ENCODE measurements at regions not wholly inside any gene's neighbourhood (a gene's known extent, or its start where the extent isn't known, plus 50 kb on each side); places are given as distances from the start of the nearest gene placed in this dataset.

DNA sequence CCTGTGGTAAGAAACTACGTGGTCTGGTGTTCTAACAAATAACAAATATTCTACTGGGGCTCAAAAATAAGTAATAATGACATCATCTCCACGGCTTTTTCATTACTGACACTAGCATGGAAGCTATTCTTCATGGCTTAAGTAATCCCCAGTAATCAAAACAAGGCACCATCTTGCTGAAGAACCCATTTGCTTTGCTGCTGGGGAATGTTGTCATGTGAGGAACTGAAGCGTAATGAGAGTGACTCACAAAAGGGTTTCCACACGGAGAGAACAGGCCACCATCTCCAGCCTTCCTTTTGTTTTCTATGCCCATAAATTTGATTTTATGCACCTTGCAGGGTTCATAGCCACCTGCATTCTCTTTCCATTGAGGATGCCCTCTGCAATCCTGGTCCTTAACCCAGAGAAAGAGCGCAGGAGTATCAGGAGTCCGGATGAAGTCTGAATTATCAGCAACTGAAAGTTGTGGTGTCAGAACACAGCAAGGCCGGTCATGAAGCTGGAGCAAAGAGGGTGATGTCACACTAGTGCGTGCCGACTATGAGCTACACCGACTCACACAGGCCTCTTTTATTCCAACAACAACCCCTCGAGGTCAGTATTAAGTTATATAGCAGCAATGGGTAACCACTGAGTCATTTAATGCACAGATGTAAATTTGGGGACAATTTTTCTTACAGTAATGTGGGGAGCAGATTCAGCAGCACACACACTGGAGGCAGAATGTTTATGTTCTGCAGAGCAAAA is 173.7 kb upstream of the SSTR4 start:
- H3K27me3 ChIP-seq (ENCODE audit: control insufficient read depth in 2 of 2, insufficient read depth in 2 of 2, low read length in 2 of 2): no peaks in the 10 kb centered on the region
- H3K27ac ChIP-seq (ENCODE audit: low read depth in 2 of 2, low read length in 2 of 2): no peak overlapping the region
- no peak overlapping the region for H3K4me3 ChIP-seq (ENCODE audit: low read length in 2 of 2)
- H3K9ac ChIP-seq (ENCODE audit: low read depth in 1 of 2, low read length in 2 of 2): no peak overlapping the region
- no peaks in the 10 kb centered on the region for H3K9me3 ChIP-seq (ENCODE audit: control insufficient read depth in 2 of 2, low read length in 2 of 2)
- no peaks in the 10 kb centered on the region for H3K4me1 ChIP-seq (ENCODE audit: control insufficient read depth in 2 of 2, insufficient read depth in 2 of 2, low read length in 2 of 2)
- H3K36me3 ChIP-seq (ENCODE audit: control insufficient read depth in 2 of 2, insufficient read depth in 2 of 2, low read length in 2 of 2): no peaks in the 10 kb centered on the region

GRCh38 chr20:22861990-22862389 is 173.1 kb upstream of the SSTR4 start:
- Histone ChIP-seq H3K36me3 (ENCODE audit: control insufficient read depth in 2 of 2, insufficient read depth in 2 of 2, low read length in 2 of 2) (no peaks in the 10 kb centered on the region), H3K4me1 (ENCODE audit: control insufficient read depth in 2 of 2, insufficient read depth in 2 of 2, low read length in 2 of 2) (no peaks in the 10 kb centered on the region), H3K9ac (ENCODE audit: low read depth in 1 of 2, low read length in 2 of 2) (no peak overlapping the region), H3K9me3 (ENCODE audit: control insufficient read depth in 2 of 2, low read length in 2 of 2) (no peaks in the 10 kb centered on the region), H3K27me3 (ENCODE audit: control insufficient read depth in 2 of 2, insufficient read depth in 2 of 2, low read length in 2 of 2) (no peaks in the 10 kb centered on the region), H3K27ac (ENCODE audit: low read depth in 2 of 2, low read length in 2 of 2) (no peak overlapping the region), H3K4me3 (ENCODE audit: low read length in 2 of 2) (no peak overlapping the region)

DNA sequence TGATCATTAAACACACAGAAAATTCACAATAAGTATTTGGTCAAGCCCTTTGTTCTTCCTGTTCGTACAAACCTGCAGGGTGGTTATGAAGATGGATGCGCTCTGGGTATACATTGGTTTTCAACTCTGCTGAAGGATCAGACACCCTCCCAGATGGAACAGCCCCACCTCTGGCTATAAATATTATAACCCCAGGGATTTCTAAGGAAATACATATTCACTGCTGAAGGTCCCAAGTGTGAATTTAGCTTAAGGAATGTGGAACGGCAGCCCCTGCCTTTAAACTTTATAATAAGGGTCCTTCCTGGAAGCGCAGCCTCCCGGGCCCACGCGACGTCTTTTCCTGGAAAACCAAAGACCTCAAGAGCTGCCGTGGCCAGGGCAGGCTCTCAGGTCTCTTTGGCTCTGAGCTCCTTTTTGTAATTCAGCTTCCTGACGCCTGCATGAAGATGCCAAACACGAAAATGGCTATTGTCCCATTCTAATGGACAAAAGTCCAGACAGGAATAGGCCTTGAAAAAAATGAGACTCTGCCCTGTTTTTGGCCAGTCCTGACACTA is 172.4 kb upstream of the SSTR4 start:
- Histone ChIP-seq H3K27me3 (ENCODE audit: control insufficient read depth in 2 of 2, insufficient read depth in 2 of 2, low read length in 2 of 2) (no peaks in the 10 kb centered on the region), H3K9ac (ENCODE audit: low read depth in 1 of 2, low read length in 2 of 2) (no peak overlapping the region), H3K4me1 (ENCODE audit: control insufficient read depth in 2 of 2, insufficient read depth in 2 of 2, low read length in 2 of 2) (no peaks in the 10 kb centered on the region), H3K27ac (ENCODE audit: low read depth in 2 of 2, low read length in 2 of 2) (no peak overlapping the region), H3K4me3 (ENCODE audit: low read length in 2 of 2) (no peak overlapping the region), H3K9me3 (ENCODE audit: control insufficient read depth in 2 of 2, low read length in 2 of 2) (no peaks in the 10 kb centered on the region), H3K36me3 (ENCODE audit: control insufficient read depth in 2 of 2, insufficient read depth in 2 of 2, low read length in 2 of 2) (no peaks in the 10 kb centered on the region)

- Histone ChIP-seq H3K27me3 (ENCODE audit: control insufficient read depth in 2 of 2, insufficient read depth in 2 of 2, low read length in 2 of 2) (no peaks in the 10 kb centered on the region), H3K9me3 (ENCODE audit: control insufficient read depth in 2 of 2, low read length in 2 of 2) (no peaks in the 10 kb centered on the region), H3K9ac (ENCODE audit: low read depth in 1 of 2, low read length in 2 of 2) (no peak overlapping the region), H3K4me1 (ENCODE audit: control insufficient read depth in 2 of 2, insufficient read depth in 2 of 2, low read length in 2 of 2) (no peaks in the 10 kb centered on the region), H3K36me3 (ENCODE audit: control insufficient read depth in 2 of 2, insufficient read depth in 2 of 2, low read length in 2 of 2) (no peaks in the 10 kb centered on the region), H3K4me3 (ENCODE audit: low read length in 2 of 2) (no peak overlapping the region), H3K27ac (ENCODE audit: low read depth in 2 of 2, low read length in 2 of 2) (no peak overlapping the region)
These were observed 171.3 kb upstream of the SSTR4 start for GRCh38 chr20:22863826-22864225.

DNA sequence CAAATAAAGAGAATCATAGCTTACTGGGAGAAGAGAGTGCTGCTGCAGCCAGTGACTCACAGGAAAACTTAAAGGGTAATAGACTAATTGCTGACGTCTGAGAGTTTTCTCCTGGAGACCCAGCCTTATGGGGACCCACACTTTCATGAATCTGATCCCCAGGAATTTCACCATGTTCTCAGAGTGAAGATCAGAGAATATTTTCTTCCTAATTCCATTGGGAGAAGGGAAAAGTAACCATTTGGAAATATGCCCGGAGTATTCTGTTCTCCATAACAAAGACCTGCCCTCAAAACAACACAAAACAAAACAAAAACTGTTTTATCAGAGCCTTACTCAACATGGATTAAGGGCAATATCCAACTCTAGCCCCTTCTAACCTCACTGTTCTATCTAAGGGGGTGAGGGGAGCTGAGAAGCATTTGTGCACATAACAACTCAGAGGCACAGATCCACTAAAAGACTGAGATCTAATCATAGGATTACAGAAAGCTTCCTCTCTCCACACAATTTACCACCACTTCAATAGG is 168.2 kb upstream of the SSTR4 start:
- Histone ChIP-seq H3K27ac (ENCODE audit: low read depth in 2 of 2, low read length in 2 of 2) (no peak overlapping the region), H3K9ac (ENCODE audit: low read depth in 1 of 2, low read length in 2 of 2) (no peak overlapping the region), H3K9me3 (ENCODE audit: control insufficient read depth in 2 of 2, low read length in 2 of 2) (no peaks in the 10 kb centered on the region), H3K36me3 (ENCODE audit: control insufficient read depth in 2 of 2, insufficient read depth in 2 of 2, low read length in 2 of 2) (no peaks in the 10 kb centered on the region), H3K27me3 (ENCODE audit: control insufficient read depth in 2 of 2, insufficient read depth in 2 of 2, low read length in 2 of 2) (no peaks in the 10 kb centered on the region), H3K4me1 (ENCODE audit: control insufficient read depth in 2 of 2, insufficient read depth in 2 of 2, low read length in 2 of 2) (no peaks in the 10 kb centered on the region), H3K4me3 (ENCODE audit: low read length in 2 of 2) (no peak overlapping the region)

GRCh38 chr20:22878166-22878565 is 156.9 kb upstream of the SSTR4 start:
- no peaks in the 10 kb centered on the region for H3K4me1 ChIP-seq (ENCODE audit: control insufficient read depth in 2 of 2, insufficient read depth in 2 of 2, low read length in 2 of 2)
- no peaks in the 10 kb centered on the region for H3K9me3 ChIP-seq (ENCODE audit: control insufficient read depth in 2 of 2, low read length in 2 of 2)
- no peaks in the 10 kb centered on the region for H3K36me3 ChIP-seq (ENCODE audit: control insufficient read depth in 2 of 2, insufficient read depth in 2 of 2, low read length in 2 of 2)
- H3K9ac ChIP-seq (ENCODE audit: low read depth in 1 of 2, low read length in 2 of 2): no peak overlapping the region
- no peak overlapping the region for H3K4me3 ChIP-seq (ENCODE audit: low read length in 2 of 2)
- H3K27me3 ChIP-seq (ENCODE audit: control insufficient read depth in 2 of 2, insufficient read depth in 2 of 2, low read length in 2 of 2): peaks cover 0 to 2% of the 10 kb centered on the region in 2 donors
- no peak overlapping the region for H3K27ac ChIP-seq (ENCODE audit: low read depth in 2 of 2, low read length in 2 of 2)

DNA sequence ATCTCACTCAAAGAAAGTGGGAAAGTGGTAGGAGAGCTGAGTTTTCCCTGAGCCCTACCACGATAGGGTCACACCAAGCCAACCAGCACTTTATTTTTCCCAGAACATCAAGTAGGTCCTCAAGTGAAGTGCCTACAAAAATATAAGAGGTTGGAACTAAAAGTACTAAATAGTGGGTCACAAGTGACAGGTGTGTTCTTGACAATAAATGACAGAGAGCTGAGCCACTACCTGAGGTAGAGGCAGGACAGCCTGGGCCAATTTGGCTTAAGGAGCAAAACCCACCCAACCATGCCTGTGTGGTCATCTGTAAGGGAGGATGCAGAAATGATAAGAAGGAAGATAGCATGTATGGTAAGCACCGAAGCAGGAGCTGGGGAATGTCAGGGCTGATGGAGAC is 154.8 kb upstream of the SSTR4 start:
- H3K27me3 ChIP-seq (ENCODE audit: control insufficient read depth in 2 of 2, insufficient read depth in 2 of 2, low read length in 2 of 2): peaks cover 0 to 2% of the 10 kb centered on the region in 2 donors
- no peak overlapping the region for H3K27ac ChIP-seq (ENCODE audit: low read depth in 2 of 2, low read length in 2 of 2)
- no peaks in the 10 kb centered on the region for H3K36me3 ChIP-seq (ENCODE audit: control insufficient read depth in 2 of 2, insufficient read depth in 2 of 2, low read length in 2 of 2)
- no peaks in the 10 kb centered on the region for H3K9me3 ChIP-seq (ENCODE audit: control insufficient read depth in 2 of 2, low read length in 2 of 2)
- no peaks in the 10 kb centered on the region for H3K4me1 ChIP-seq (ENCODE audit: control insufficient read depth in 2 of 2, insufficient read depth in 2 of 2, low read length in 2 of 2)
- no peak overlapping the region for H3K9ac ChIP-seq (ENCODE audit: low read depth in 1 of 2, low read length in 2 of 2)
- H3K4me3 ChIP-seq (ENCODE audit: low read length in 2 of 2): no peak overlapping the region

- Histone ChIP-seq H3K36me3 (ENCODE audit: control insufficient read depth in 2 of 2, insufficient read depth in 2 of 2, low read length in 2 of 2) (no peaks in the 10 kb centered on the region), H3K9ac (ENCODE audit: low read depth in 1 of 2, low read length in 2 of 2) (no peak overlapping the region), H3K4me3 (ENCODE audit: low read length in 2 of 2) (no peak overlapping the region), H3K27ac (ENCODE audit: low read depth in 2 of 2, low read length in 2 of 2) (no peak overlapping the region), H3K27me3 (ENCODE audit: control insufficient read depth in 2 of 2, insufficient read depth in 2 of 2, low read length in 2 of 2) (no peaks in the 10 kb centered on the region), H3K4me1 (ENCODE audit: control insufficient read depth in 2 of 2, insufficient read depth in 2 of 2, low read length in 2 of 2) (no peaks in the 10 kb centered on the region), H3K9me3 (ENCODE audit: control insufficient read depth in 2 of 2, low read length in 2 of 2) (no peaks in the 10 kb centered on the region)
These were observed 147.3 kb upstream of the SSTR4 start for GRCh38 chr20:22887796-22888195.

DNA sequence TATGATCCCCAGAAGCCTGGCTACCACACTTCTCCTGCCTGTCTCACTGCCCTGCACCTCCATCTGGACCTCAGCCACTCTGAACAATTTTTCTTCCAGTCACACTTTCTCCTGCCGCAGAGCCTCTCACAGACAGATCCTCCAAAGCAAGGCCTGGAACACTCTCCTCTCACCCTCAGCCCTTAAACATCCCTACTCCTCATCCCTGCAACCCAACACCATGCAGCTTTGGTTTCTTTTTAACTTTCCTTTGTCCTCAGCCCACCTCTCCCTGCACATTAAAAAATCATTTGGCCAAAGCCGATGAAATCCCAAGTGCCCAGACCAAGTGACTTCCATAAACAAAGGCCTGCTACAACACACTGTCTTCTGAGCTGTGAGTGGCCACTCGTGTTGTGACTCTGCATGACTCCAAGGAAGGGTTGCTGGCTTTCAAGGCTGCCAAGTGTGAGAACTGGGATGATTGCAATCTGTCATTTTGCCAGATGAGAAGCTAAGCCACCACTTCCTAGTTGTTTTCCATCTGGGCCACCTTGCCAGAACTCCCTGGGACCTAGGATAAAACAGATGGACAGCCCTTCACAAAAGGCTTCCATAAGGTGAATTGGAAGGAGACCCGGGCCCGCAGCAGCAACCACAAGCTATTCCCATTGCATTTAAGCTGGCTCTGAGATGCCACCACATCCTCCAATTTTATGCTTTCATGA is 144.4 kb upstream of the SSTR4 start:
- Histone ChIP-seq H3K4me3 (ENCODE audit: low read length in 2 of 2) (no peak overlapping the region), H3K27me3 (ENCODE audit: control insufficient read depth in 2 of 2, insufficient read depth in 2 of 2, low read length in 2 of 2) (no peaks in the 10 kb centered on the region), H3K4me1 (ENCODE audit: control insufficient read depth in 2 of 2, insufficient read depth in 2 of 2, low read length in 2 of 2) (no peaks in the 10 kb centered on the region), H3K9ac (ENCODE audit: low read depth in 1 of 2, low read length in 2 of 2) (no peak overlapping the region), H3K27ac (ENCODE audit: low read depth in 2 of 2, low read length in 2 of 2) (no peak overlapping the region), H3K9me3 (ENCODE audit: control insufficient read depth in 2 of 2, low read length in 2 of 2) (no peaks in the 10 kb centered on the region), H3K36me3 (ENCODE audit: control insufficient read depth in 2 of 2, insufficient read depth in 2 of 2, low read length in 2 of 2) (no peaks in the 10 kb centered on the region)

GRCh38 chr20:22901164-22901563 is 133.9 kb upstream of the SSTR4 start:
- Histone ChIP-seq H3K4me3 (ENCODE audit: low read length in 2 of 2) (no peak overlapping the region), H3K9me3 (ENCODE audit: control insufficient read depth in 2 of 2, low read length in 2 of 2) (no peaks in the 10 kb centered on the region), H3K9ac (ENCODE audit: low read depth in 1 of 2, low read length in 2 of 2) (no peak overlapping the region), H3K4me1 (ENCODE audit: control insufficient read depth in 2 of 2, insufficient read depth in 2 of 2, low read length in 2 of 2) (no peaks in the 10 kb centered on the region), H3K36me3 (ENCODE audit: control insufficient read depth in 2 of 2, insufficient read depth in 2 of 2, low read length in 2 of 2) (no peaks in the 10 kb centered on the region), H3K27ac (ENCODE audit: low read depth in 2 of 2, low read length in 2 of 2) (no peak overlapping the region), H3K27me3 (ENCODE audit: control insufficient read depth in 2 of 2, insufficient read depth in 2 of 2, low read length in 2 of 2) (no peaks in the 10 kb centered on the region)
